ENCODE measurements at regions not wholly inside any gene's neighbourhood (a gene's known extent, or its start where the extent isn't known, plus 50 kb on each side); places are given as distances from the start of the nearest gene placed in this dataset.

- TF ChIP-seq CHD7 (IDR thresholded peaks at IDR 0.05; ENCODE audit: insufficient replicate concordance, low read length) (no peak), NANOG (IDR thresholded peaks at IDR 0.05; ENCODE audit: insufficient read depth, low read depth, low read length, poor library complexity, severe bottlenecking) (no peak), CHD1 (IDR thresholded peaks at IDR 0.05; ENCODE audit: low read depth, low read length) (no peak), POU5F1 (IDR thresholded peaks at IDR 0.05; ENCODE audit: low read depth, low read length) (no peak), HDAC2 (IDR thresholded peaks at IDR 0.05; ENCODE audit: borderline replicate concordance in 1 of 2, low read depth in 2 of 2, low read length in 2 of 2) (no peak), TEAD4 (IDR thresholded peaks at IDR 0.05; ENCODE audit: low read depth, low read length) (no peak), RFX5 (IDR thresholded peaks at IDR 0.05; ENCODE audit: borderline replicate concordance, low read depth, low read length) (no peak), CEBPB (IDR thresholded peaks at IDR 0.05; ENCODE audit: low read depth, low read length) (no peak)
These were observed 59.3 kb downstream of the OXGR1 start (continued) for GRCh38 chr13:96934889-96935489.
